Thymus (tissue), 11 donors: ENCODE measurements at regions not wholly inside any gene's neighbourhood (a gene's known extent, or its start where the extent isn't known, plus 50 kb on each side); places are given as distances from the start of the nearest gene placed in this dataset.

Source experiments
- DNase-seq, 9 donors: peaks; one replicate each; pipeline ENCODE4 v3.0.0-alpha.2; 2013; ENCODE audit warnings: low spot score in 9 of 9, low read depth in 6 of 9, missing footprints in 1 of 9
- H3K27ac ChIP-seq, 2 donors: one replicate each; pipeline ENCODE4 v1.5.1; 2013; ENCODE audit warnings: control low read depth in 1 of 2, low read depth in 1 of 2, low read length in 1 of 2, mild to moderate bottlenecking in 1 of 2, moderate library complexity in 1 of 2
- H3K27me3 ChIP-seq, 2 donors: one replicate each; pipeline ENCODE4 v1.5.1; 2013; ENCODE audit warnings: low read length in 1 of 2; ENCODE audit not compliant: control insufficient read depth in 2 of 2, insufficient read depth in 1 of 2
- H3K36me3 ChIP-seq, 2 donors: one replicate each; pipeline ENCODE4 v1.5.1; 2013; ENCODE audit warnings: low read length in 1 of 2, mild to moderate bottlenecking in 1 of 2, moderate library complexity in 1 of 2; ENCODE audit not compliant: control insufficient read depth in 2 of 2, insufficient read depth in 2 of 2
- H3K4me1 ChIP-seq, 2 donors: one replicate each; pipeline ENCODE4 v1.5.1; 2013; ENCODE audit warnings: low read length in 2 of 2; ENCODE audit not compliant: control insufficient read depth in 2 of 2, insufficient read depth in 2 of 2
- H3K4me3 ChIP-seq, 2 donors: one replicate each; pipeline ENCODE4 v1.5.1; 2013; ENCODE audit warnings: low read length in 2 of 2, control low read depth in 1 of 2, mild to moderate bottlenecking in 1 of 2
- H3K9me3 ChIP-seq, 2 donors: one replicate each; pipeline ENCODE4 v1.5.1; 2013; ENCODE audit warnings: low read length in 1 of 2, mild to moderate bottlenecking in 1 of 2; ENCODE audit not compliant: control insufficient read depth in 2 of 2, insufficient read depth in 1 of 2
- WGBS: extraction: QIAGEN DNeasy Blood & Tissue Kit; methylation state at CpG from one replicate; pipeline ENCODE4 v1.1.7; 2013; 5-methylcytosine and 5-hydroxymethylcytosine counted together
- donor health status: healthy.

DNA sequence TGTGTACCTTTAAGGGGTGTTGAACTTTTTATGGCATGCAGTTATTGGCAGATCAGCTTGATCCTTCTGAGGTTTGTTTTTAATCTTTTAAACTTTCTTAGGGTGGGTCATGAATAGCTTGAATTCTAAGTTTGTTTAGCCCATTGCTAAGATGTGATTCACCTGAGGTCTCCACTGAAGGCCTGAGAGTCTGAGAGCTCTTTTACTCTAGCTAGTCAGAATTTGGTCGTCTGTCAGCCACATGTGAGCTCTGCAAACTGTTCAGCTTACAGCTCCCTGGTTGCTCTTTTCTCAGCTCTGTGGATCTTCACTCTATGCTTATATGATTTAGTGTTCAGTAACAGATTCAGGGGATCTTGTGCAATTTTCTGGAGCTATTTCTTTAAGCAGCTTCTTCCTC, 161.3 kb downstream of the ABHD5 start:
- Histone ChIP-seq H3K4me3 (no peak overlapping the region), H3K27me3 (peaks cover 2 to 25% of the 10 kb centered on the region in 2 donors), H3K4me1 (no peaks in the 10 kb centered on the region), H3K36me3 (no peaks in the 10 kb centered on the region), H3K9me3 (no peaks in the 10 kb centered on the region), H3K27ac (no peak overlapping the region)
- no peak for DNase-seq
- 77% methylated on average over 1 of the region's 1 CpG for WGBS

DNA sequence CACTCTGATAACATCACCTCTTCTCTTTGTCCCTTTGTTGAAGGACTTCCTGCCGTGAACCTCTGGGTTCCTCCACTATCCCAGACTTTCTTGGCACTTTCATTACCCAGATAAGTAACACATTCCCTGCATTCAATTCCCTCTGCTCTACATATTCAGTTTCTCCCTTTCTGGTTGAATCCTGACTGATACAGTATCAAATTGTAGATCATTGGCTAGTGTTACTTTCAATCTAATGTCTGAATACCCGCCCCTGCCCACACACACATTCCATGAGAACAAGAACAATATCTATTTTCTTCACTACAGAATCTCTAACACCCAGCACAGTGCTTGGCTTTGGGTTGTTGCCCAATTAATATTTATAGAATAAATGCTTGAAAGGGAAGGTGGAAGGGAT, 163.5 kb downstream of the ABHD5 start:
- H3K27ac ChIP-seq, result no peak overlapping the region
- no peaks in the 10 kb centered on the region for H3K4me1 ChIP-seq
- no peak for DNase-seq
- H3K9me3 ChIP-seq, result no peaks in the 10 kb centered on the region
- WGBS, result 89% methylated on average over 2 of the region's 2 CpGs
- no peak overlapping the region for H3K4me3 ChIP-seq
- H3K27me3 ChIP-seq, result peaks cover 5 to 46% of the 10 kb centered on the region in 2 donors
- H3K36me3 ChIP-seq, result no peaks in the 10 kb centered on the region

DNA sequence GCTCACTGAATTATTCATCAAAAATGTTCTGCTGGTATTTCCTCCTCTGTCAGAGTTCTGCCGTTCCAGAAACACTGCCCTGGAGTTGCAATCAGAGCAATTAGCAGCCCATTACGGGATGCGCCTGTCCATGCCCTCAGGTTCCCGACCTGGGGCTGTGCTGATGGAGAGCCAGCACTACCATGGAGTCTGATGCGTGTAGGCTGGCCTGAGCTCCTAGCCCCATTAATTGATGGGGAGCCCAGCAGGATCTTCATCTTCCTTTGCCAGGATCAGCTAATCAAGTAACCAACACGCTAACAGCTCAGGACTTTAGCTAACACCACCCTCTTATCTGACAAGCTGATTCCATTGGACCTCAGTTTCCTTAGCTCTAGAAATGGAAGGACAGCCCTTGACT, 164.2 kb downstream of the ABHD5 start:
- peaks cover 6 to 53% of the 10 kb centered on the region in 2 donors for H3K27me3 ChIP-seq
- H3K4me1 ChIP-seq, result no peaks in the 10 kb centered on the region
- DNase-seq, result no peak
- H3K4me3 ChIP-seq, result no peak overlapping the region
- no peaks in the 10 kb centered on the region for H3K9me3 ChIP-seq
- H3K36me3 ChIP-seq, result no peaks in the 10 kb centered on the region
- 83% methylated on average over 6 of the region's 6 CpGs for WGBS
- H3K27ac ChIP-seq, result no peak overlapping the region

DNA sequence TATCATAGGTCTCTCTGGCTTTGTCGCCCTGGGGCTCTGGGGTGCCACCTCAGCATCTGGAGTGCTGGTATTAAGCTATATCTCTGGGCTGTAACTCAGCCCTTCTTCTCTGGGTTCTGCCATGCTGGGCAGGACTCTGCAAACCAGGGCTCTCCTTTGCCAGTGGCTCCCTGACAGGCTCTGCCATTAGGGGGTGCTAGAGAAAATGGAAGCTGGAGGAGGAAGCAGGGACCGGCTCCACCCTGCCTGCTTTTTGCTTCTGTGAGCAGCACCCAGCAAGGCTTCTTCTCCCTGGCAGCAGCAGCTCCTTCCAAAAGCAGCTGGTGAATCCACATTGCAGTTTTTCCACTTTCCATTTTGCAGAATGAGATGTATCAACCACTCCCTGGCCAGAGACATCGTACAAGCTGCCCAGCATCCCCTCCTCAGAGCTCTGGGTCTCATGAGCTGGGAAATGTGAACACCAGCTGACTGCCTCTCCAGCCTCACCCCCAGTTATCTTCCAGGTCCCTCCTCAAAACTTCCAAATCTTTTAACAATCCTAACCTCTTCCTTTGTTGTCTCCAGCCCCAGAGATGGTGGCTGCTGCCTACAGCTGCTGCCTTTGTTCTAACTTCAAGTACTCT, 165.0 kb downstream of the ABHD5 start:
- H3K4me1 ChIP-seq, result no peaks in the 10 kb centered on the region
- no peak overlapping the region for H3K4me3 ChIP-seq
- H3K27me3 ChIP-seq, result peaks cover 6 to 58% of the 10 kb centered on the region in 2 donors
- peak in 7 of 9 donors; percentile 15 to 69 (median 23) for DNase-seq
- 31% methylated on average over 3 of the region's 3 CpGs for WGBS
- no peak overlapping the region for H3K27ac ChIP-seq
- H3K9me3 ChIP-seq, result no peaks in the 10 kb centered on the region
- H3K36me3 ChIP-seq, result no peaks in the 10 kb centered on the region

DNA sequence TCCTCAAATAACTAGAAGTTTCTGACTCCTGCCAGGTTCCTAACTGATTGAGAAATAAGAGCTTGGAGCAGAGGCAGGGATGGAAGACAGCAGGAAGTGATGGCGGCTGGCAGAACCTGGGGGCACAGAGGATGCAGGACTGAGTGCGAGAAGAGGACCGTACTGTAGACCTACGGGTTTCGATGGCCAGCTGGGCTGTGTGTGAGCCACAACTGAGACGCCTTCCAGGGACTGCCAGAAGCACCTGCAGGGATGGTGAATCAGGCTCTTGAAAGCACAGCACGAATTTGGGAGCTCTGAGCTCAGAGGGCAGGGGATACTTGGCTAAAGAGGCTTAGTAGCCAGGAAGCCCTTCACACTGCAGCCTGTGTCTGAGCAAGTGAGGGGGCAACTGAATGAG, 165.6 kb downstream of the ABHD5 start:
- Histone ChIP-seq H3K27me3 (peaks cover 6 to 60% of the 10 kb centered on the region in 2 donors), H3K9me3 (no peaks in the 10 kb centered on the region), H3K27ac (no peak overlapping the region), H3K4me3 (no peak overlapping the region), H3K36me3 (no peaks in the 10 kb centered on the region), H3K4me1 (no peaks in the 10 kb centered on the region)
- no peak for DNase-seq
- 90% methylated on average over 7 of the region's 7 CpGs for WGBS

DNA sequence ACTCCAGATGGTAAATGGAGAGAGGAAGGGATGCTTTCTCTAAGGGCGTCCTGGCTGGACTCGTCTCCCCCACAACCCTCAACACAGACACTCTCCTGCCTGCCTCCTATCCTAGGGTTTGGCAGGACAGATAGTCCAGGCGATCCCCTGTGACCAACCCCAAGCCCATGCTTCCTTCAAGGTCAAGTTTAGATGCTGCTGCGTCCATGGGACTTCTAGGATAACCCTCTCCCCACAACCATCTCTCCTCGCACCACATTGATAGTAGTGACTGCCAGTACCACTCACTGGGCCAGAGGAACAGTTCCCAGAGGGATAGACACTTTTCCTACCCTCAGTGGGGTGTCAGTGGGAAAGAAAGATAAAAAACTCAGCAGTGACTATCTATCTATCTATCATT, 166.0 kb downstream of the ABHD5 start:
- H3K4me1 ChIP-seq, result no peaks in the 10 kb centered on the region
- H3K27me3 ChIP-seq, result peaks cover 6 to 61% of the 10 kb centered on the region in 2 donors
- H3K36me3 ChIP-seq, result no peaks in the 10 kb centered on the region
- no peaks in the 10 kb centered on the region for H3K9me3 ChIP-seq
- no peak for DNase-seq
- no peak overlapping the region for H3K4me3 ChIP-seq
- WGBS, result 95% methylated on average over 5 of the region's 5 CpGs
- no peak overlapping the region for H3K27ac ChIP-seq

DNA sequence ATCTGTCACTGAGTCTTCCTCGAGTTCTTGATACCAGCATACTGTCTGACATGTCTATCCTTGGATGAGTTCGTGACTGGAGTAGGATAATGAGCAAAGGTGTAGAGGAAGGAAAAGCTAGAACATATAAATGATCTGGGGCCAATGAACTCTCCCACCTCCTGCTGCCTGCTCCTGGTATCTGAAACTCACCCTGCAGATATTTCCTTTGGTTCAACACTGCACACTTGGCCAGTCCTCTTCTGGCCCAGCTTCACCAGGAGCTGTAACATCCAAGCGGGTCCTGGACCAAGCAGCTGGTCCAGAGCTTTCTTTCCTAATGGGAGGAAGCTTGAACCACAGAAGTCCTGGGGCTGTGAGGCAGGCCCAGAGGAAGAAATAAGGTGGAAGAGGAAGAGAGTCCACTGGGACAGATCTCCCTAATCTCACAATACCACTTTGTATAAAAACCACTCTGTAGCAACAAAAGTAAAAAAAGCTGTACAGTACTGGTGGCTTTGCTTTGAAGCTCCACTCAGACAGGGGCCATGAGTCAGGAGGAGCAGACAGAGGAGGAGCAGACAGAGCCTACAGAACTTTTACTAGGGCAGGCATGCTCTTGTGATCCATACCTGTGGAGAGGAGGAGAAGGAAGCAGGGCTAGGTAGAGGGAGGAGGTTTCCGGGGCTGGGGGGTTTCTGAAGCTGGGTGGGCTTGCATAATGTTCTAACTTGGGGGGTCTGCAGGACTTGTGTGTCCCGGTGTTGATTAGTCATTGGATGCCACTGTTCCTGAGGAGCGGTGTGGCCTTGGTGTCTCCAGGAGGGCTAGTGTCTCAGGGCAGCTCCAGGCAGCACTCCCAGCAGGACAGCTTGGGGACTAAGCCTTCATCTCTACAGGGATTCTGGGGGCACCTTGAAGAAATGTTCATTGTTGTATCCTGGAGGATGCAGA, 166.9 kb downstream of the ABHD5 start:
- H3K27ac ChIP-seq, result no peak overlapping the region
- 86% methylated on average over 6 of the region's 6 CpGs for WGBS
- no peak overlapping the region for H3K4me3 ChIP-seq
- H3K36me3 ChIP-seq, result no peaks in the 10 kb centered on the region
- H3K27me3 ChIP-seq, result peaks cover 6 to 61% of the 10 kb centered on the region in 2 donors
- no peaks in the 10 kb centered on the region for H3K4me1 ChIP-seq
- H3K9me3 ChIP-seq, result no peaks in the 10 kb centered on the region
- DNase-seq, result no peak

DNA sequence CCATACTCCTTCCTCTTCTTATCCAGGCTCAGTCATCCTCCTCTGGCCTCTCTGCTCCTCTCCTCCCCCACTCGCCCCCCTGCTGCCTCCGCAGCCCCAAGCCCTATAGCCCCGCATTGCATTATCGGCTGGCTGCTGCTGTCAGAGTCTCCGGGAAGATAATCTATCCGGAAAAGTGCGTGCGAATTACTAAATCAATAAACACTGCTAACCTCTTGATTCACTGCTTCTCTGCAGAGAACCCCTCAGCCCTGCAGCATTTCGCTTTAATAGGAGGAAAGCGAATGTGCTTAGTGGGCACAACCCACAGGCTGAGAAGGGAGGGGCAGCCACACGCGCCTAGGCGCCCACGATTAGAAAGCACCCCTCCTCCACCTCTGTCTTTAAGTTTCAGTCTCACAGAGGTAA, 167.6 kb downstream of the ABHD5 start:
- Histone ChIP-seq H3K27ac (no peak overlapping the region), H3K9me3 (no peaks in the 10 kb centered on the region), H3K4me3 (no peak overlapping the region), H3K36me3 (no peaks in the 10 kb centered on the region), H3K27me3 (peaks cover 6 to 59% of the 10 kb centered on the region in 2 donors), H3K4me1 (no peaks in the 10 kb centered on the region)
- WGBS, result 35% methylated on average over 14 of the region's 14 CpGs
- DNase-seq, result no peak

DNA sequence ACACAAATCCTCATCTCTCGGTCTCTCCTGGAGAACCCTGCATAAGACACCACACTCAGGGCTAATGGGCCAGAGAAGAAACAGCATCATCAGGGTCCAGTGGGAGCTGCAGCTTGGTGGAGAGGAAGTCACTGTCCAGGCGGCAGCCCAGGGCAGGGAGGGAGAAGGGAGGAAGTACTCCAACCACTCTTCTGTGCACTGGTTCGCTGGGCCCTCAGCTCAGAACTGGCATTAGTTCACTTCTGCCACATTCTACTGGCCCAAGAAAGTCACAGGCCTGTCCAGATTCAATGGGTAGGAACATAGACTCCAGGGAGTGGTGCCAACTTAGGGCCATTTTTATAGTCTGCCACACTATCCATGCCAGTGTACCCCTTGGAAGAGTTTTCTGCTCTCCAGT, 169.0 kb downstream of the ABHD5 start:
- WGBS, result 85% methylated on average over 3 of the region's 3 CpGs
- Histone ChIP-seq H3K27me3 (peaks cover 6 to 55% of the 10 kb centered on the region in 2 donors), H3K27ac (no peak overlapping the region), H3K36me3 (no peaks in the 10 kb centered on the region), H3K9me3 (no peaks in the 10 kb centered on the region), H3K4me3 (no peak overlapping the region), H3K4me1 (no peaks in the 10 kb centered on the region)
- no peak for DNase-seq
